ENCODE measurements at regions not wholly inside any gene's neighbourhood (a gene's known extent, or its start where the extent isn't known, plus 50 kb on each side); places are given as distances from the start of the nearest gene placed in this dataset.

DNA sequence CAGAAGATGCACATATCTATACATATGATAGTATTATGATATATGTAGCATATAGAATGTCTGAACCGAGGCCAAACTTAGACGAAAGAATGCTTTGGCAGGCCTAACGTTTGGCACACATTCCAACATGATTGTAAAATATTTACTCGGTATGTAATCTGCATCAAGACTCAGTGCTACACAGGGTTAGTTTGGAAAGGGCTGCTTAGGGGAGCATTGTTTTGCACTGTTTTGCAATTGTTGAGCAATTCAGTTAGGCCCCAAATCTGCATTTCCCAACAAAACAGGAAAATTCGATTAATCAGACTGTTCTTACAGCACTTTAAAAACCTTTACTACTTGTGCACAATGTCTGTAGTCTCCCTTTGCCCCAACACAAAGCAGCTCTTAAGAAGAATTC is 216.0 kb upstream of the NEGR1 start:
- H2AFZ ChIP-seq (ENCODE audit: low read length), result no peak overlapping the region
- no peaks in the 10 kb centered on the region for H3F3A ChIP-seq (ENCODE audit: insufficient read depth, low read length)
- no peaks in the 10 kb centered on the region for H3K36me3 ChIP-seq (ENCODE audit: insufficient read depth, low read length)
- no peaks in the 10 kb centered on the region for H3K4me1 ChIP-seq (ENCODE audit: insufficient read depth, low read length, severe bottlenecking)
- no peak overlapping the region for H3K9ac ChIP-seq (ENCODE audit: low read length)
- H3K9me2 ChIP-seq (ENCODE audit: low read depth, low read length), result no peaks in the 10 kb centered on the region
- no peaks in the 10 kb centered on the region for H3K27me3 ChIP-seq (ENCODE audit: insufficient read depth, low read length)
- H3K79me2 ChIP-seq (ENCODE audit: insufficient read depth, low read length), result no peaks in the 10 kb centered on the region
- no peak overlapping the region for H3K4me3 ChIP-seq (ENCODE audit: low read depth, low read length, poor library complexity, severe bottlenecking)
- H4K20me1 ChIP-seq (ENCODE audit: insufficient read depth, low read length), result no peaks in the 10 kb centered on the region
- TF ChIP-seq EZH2 (IDR thresholded peaks at IDR 0.05; ENCODE audit: borderline replicate concordance, low read length), result no peak
- no peaks in the 10 kb centered on the region for H3K9me3 ChIP-seq (ENCODE audit: low read length)
- H3K27ac ChIP-seq (ENCODE audit: low read depth, low read length, poor library complexity, severe bottlenecking), result no peak overlapping the region
- no peak overlapping the region for H3K4me2 ChIP-seq (ENCODE audit: low read length)

DNA sequence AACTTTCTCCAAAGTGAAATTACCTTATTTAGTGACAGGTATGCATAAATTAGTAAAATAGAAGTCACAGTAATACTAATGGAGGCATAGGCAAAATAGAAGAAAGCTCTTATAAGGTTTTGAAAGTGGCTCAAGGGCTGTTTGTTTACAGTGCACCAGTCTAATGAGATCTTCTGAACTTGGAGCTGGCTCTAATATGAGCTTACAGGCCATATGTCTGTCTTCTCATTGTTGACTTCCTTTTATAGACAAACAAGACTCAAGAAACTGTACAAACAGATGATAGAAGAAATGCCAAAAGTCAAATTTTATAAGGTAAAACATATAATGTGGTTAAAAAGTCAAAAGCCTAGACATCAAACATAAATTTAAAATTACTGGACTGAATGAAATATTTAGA is 207.5 kb upstream of the NEGR1 start:
- no peaks in the 10 kb centered on the region for H3K79me2 ChIP-seq (ENCODE audit: insufficient read depth, low read length)
- H3K9me2 ChIP-seq (ENCODE audit: low read depth, low read length), result no peaks in the 10 kb centered on the region
- TF ChIP-seq EZH2 (IDR thresholded peaks at IDR 0.05; ENCODE audit: borderline replicate concordance, low read length) (no peak), CTCF (IDR thresholded peaks at IDR 0.05; ENCODE audit: low read length) (no peak)
- H3K9ac ChIP-seq (ENCODE audit: low read length), result no peak overlapping the region
- no peak overlapping the region for H3K27ac ChIP-seq (ENCODE audit: low read depth, low read length, poor library complexity, severe bottlenecking)
- no peaks in the 10 kb centered on the region for H3K4me1 ChIP-seq (ENCODE audit: insufficient read depth, low read length, severe bottlenecking)
- no peaks in the 10 kb centered on the region for H3K36me3 ChIP-seq (ENCODE audit: insufficient read depth, low read length)
- no peaks in the 10 kb centered on the region for H3K27me3 ChIP-seq (ENCODE audit: insufficient read depth, low read length)
- no peaks in the 10 kb centered on the region for H3K9me3 ChIP-seq (ENCODE audit: low read length)
- no peaks in the 10 kb centered on the region for H3F3A ChIP-seq (ENCODE audit: insufficient read depth, low read length)
- H2AFZ ChIP-seq (ENCODE audit: low read length), result no peak overlapping the region
- H3K4me3 ChIP-seq (ENCODE audit: low read depth, low read length, poor library complexity, severe bottlenecking), result no peak overlapping the region
- no peaks in the 10 kb centered on the region for H4K20me1 ChIP-seq (ENCODE audit: insufficient read depth, low read length)
- no peak overlapping the region for H3K4me2 ChIP-seq (ENCODE audit: low read length)

DNA sequence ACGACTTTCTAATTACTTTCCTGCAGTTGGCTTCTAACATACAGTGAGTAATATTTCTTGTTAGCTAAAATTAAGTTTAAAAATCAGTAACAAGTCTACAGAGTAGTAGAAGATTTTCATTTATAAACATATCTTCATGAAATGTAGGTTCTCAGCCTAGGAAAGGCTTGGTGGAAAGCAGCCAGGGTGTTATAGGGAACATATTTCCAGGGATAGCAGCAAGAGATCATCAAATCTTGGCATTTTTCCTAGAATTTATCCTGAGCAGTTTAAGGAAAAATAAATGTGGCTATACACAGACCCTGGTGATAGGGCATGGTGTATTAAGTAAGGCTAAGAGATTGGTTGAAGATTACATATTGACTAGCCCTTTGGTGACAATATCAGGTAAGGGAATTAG is 203.5 kb upstream of the NEGR1 start:
- no peaks in the 10 kb centered on the region for H3K27me3 ChIP-seq (ENCODE audit: insufficient read depth, low read length)
- H4K20me1 ChIP-seq (ENCODE audit: insufficient read depth, low read length), result no peaks in the 10 kb centered on the region
- H3K4me1 ChIP-seq (ENCODE audit: insufficient read depth, low read length, severe bottlenecking), result no peaks in the 10 kb centered on the region
- H3K9ac ChIP-seq (ENCODE audit: low read length), result no peak overlapping the region
- no peak overlapping the region for H2AFZ ChIP-seq (ENCODE audit: low read length)
- H3K79me2 ChIP-seq (ENCODE audit: insufficient read depth, low read length), result no peaks in the 10 kb centered on the region
- H3F3A ChIP-seq (ENCODE audit: insufficient read depth, low read length), result no peaks in the 10 kb centered on the region
- no peaks in the 10 kb centered on the region for H3K9me3 ChIP-seq (ENCODE audit: low read length)
- TF ChIP-seq EZH2 (IDR thresholded peaks at IDR 0.05; ENCODE audit: borderline replicate concordance, low read length) (no peak), CTCF (IDR thresholded peaks at IDR 0.05; ENCODE audit: low read length) (no peak)
- no peaks in the 10 kb centered on the region for H3K9me2 ChIP-seq (ENCODE audit: low read depth, low read length)
- H3K36me3 ChIP-seq (ENCODE audit: insufficient read depth, low read length), result no peaks in the 10 kb centered on the region
- no peak overlapping the region for H3K4me3 ChIP-seq (ENCODE audit: low read depth, low read length, poor library complexity, severe bottlenecking)
- H3K27ac ChIP-seq (ENCODE audit: low read depth, low read length, poor library complexity, severe bottlenecking), result no peak overlapping the region
- H3K4me2 ChIP-seq (ENCODE audit: low read length), result no peak overlapping the region

DNA sequence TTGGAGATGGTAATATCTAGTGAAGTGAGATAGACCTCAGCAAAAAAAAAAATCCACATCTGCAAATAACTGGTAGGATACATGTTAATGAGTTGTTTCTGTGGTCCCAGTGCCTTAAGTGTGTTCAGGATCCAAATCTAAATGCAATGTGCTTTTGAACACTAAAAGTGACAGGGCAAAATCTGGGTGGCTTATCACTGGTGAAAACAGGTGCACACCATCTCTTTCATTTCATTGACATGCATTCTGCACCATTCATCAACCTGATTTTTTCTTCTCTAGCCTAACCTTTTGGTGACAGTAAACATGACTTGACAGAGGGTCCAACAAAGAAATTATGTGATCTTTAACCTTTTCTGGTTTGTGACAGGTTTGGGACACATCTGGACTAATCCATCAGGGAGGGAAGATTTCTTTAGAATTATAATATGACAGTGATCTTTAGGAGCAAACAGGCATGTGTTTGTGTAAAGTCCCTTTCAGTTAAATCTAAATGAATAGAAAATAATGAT is 201.6 kb upstream of the NEGR1 start:
- Histone ChIP-seq H3K4me1 (ENCODE audit: insufficient read depth, low read length, severe bottlenecking) (no peaks in the 10 kb centered on the region), H3K79me2 (ENCODE audit: insufficient read depth, low read length) (no peaks in the 10 kb centered on the region), H3K9me3 (ENCODE audit: low read length) (no peaks in the 10 kb centered on the region), H3F3A (ENCODE audit: insufficient read depth, low read length) (no peaks in the 10 kb centered on the region), H4K20me1 (ENCODE audit: insufficient read depth, low read length) (no peaks in the 10 kb centered on the region), H3K4me2 (ENCODE audit: low read length) (no peak overlapping the region), H3K4me3 (ENCODE audit: low read depth, low read length, poor library complexity, severe bottlenecking) (no peak overlapping the region), H2AFZ (ENCODE audit: low read length) (no peak overlapping the region), H3K27ac (ENCODE audit: low read depth, low read length, poor library complexity, severe bottlenecking) (no peak overlapping the region), H3K36me3 (ENCODE audit: insufficient read depth, low read length) (no peaks in the 10 kb centered on the region), H3K9ac (ENCODE audit: low read length) (no peak overlapping the region), H3K9me2 (ENCODE audit: low read depth, low read length) (no peaks in the 10 kb centered on the region), H3K27me3 (ENCODE audit: insufficient read depth, low read length) (no peaks in the 10 kb centered on the region)
- TF ChIP-seq EZH2 (IDR thresholded peaks at IDR 0.05; ENCODE audit: borderline replicate concordance, low read length), result no peak
- TF ChIP-seq CTCF (IDR thresholded peaks at IDR 0.05; ENCODE audit: low read length), result no peak

All from OCI-LY1 (cell line).